Liver (tissue), 8 donors: ENCODE measurements at regions not wholly inside any gene's neighbourhood (a gene's known extent, or its start where the extent isn't known, plus 50 kb on each side); places are given as distances from the start of the nearest gene placed in this dataset.

Experiments
- DNase-seq: peaks from one replicate; pipeline ENCODE4 v3.0.0-alpha.2; 2017; ENCODE audit warnings: low spot score
- H3K27ac ChIP-seq, 2 donors: one replicate each; pipeline ENCODE4 v1.7.0; 2013; ENCODE audit warnings: inconsistent platforms in 2 of 2, low read length in 2 of 2, control low read depth in 1 of 2, low read depth in 1 of 2, mild to moderate bottlenecking in 1 of 2
- H3K27me3 ChIP-seq, 4 donors: one replicate each; pipeline versions ENCODE4 v1.6.1 to v1.7.0; 2013; ENCODE audit warnings: low read length in 3 of 4, inconsistent platforms in 1 of 4, mild to moderate bottlenecking in 1 of 4, moderate library complexity in 1 of 4; ENCODE audit not compliant: control insufficient read depth in 4 of 4, insufficient read depth in 4 of 4
- H3K36me3 ChIP-seq, 4 donors: one replicate each; pipeline versions ENCODE4 v1.6.1 to v1.7.0; 2013; ENCODE audit warnings: low read length in 3 of 4, mild to moderate bottlenecking in 3 of 4, low read depth in 1 of 4, moderate library complexity in 1 of 4; ENCODE audit not compliant: control insufficient read depth in 4 of 4, insufficient read depth in 3 of 4
- H3K4me1 ChIP-seq, 4 donors: one replicate each; pipeline versions ENCODE4 v1.6.1 to v1.7.0; 2013; ENCODE audit warnings: low read length in 3 of 4, mild to moderate bottlenecking in 3 of 4, moderate library complexity in 1 of 4; ENCODE audit not compliant: control insufficient read depth in 4 of 4, insufficient read depth in 4 of 4
- H3K4me3 ChIP-seq, 3 donors: one replicate each; pipeline versions ENCODE4 v1.6.1 to v1.7.0; 2013; ENCODE audit warnings: low read length in 3 of 3, control low read depth in 1 of 3, low read depth in 1 of 3, mild to moderate bottlenecking in 1 of 3
- H3K9ac ChIP-seq, 2 donors: one replicate each; pipeline ENCODE4 v1.7.0; 2013; ENCODE audit warnings: low read length in 2 of 2, mild to moderate bottlenecking in 2 of 2, moderate library complexity in 2 of 2, control low read depth in 1 of 2, low read depth in 1 of 2
- H3K9me3 ChIP-seq, 4 donors: one replicate each; pipeline versions ENCODE4 v1.6.1 to v1.7.0; 2013; ENCODE audit warnings: low read length in 3 of 4; ENCODE audit not compliant: control insufficient read depth in 4 of 4
- CTCF ChIP-seq: fragments of 150-350 bp; IDR thresholded peaks from 2 replicates; pipeline ENCODE4 v1.5.1; 2017; ENCODE audit warnings: improper control_type of control experiment, low read depth, low read length; ENCODE audit not compliant: missing input control
- EGR1 ChIP-seq, 2 donors: IDR thresholded peaks; 2 replicates each; pipeline ENCODE4 v1.6.1; 2016 to 2018; ENCODE audit warnings: antibody characterized with exemption in 2 of 2, low read depth in 2 of 2
- FOXA1 ChIP-seq: IDR thresholded peaks from 2 replicates; pipeline ENCODE4 v1.6.1; 2016; ENCODE audit warnings: antibody characterized with exemption
- FOXA2 ChIP-seq: IDR thresholded peaks from 2 replicates; pipeline ENCODE4 v1.6.1; 2016; ENCODE audit warnings: antibody characterized with exemption
- GABPA ChIP-seq, 2 donors: IDR thresholded peaks in 1 of 2; conservative IDR thresholded peaks in 1 of 2; 2 replicates each; pipeline ENCODE4 v1.6.1; 2016; ENCODE audit warnings: antibody characterized with exemption in 2 of 2, mild to moderate bottlenecking in 1 of 2, moderate library complexity in 1 of 2
- HNF4G ChIP-seq: IDR thresholded peaks from 2 replicates; pipeline ENCODE4 v1.6.1; 2016; ENCODE audit warnings: antibody characterized with exemption
- JUND ChIP-seq, 2 donors: IDR thresholded peaks; 2 replicates each; pipeline ENCODE4 v1.6.1; 2016; ENCODE audit warnings: antibody characterized with exemption in 2 of 2
- MAX ChIP-seq: IDR thresholded peaks from 2 replicates; pipeline ENCODE4 v1.6.1; 2016; ENCODE audit warnings: antibody characterized with exemption
- NR2F2 ChIP-seq: IDR thresholded peaks from 2 replicates; pipeline ENCODE4 v1.6.1; 2016; ENCODE audit warnings: antibody characterized with exemption
- RAD21 ChIP-seq, 2 donors: IDR thresholded peaks; 2 replicates each; pipeline ENCODE4 v1.6.1; 2016; ENCODE audit warnings: antibody characterized with exemption in 2 of 2, mild to moderate bottlenecking in 2 of 2
- REST ChIP-seq: IDR thresholded peaks from 2 replicates; pipeline ENCODE4 v1.6.1; 2016; ENCODE audit warnings: antibody characterized with exemption, mild to moderate bottlenecking
- RXRA ChIP-seq, 2 donors: IDR thresholded peaks; 2 replicates each; pipeline ENCODE4 v1.6.1; 2017 to 2018; ENCODE audit warnings: antibody characterized with exemption in 2 of 2, mild to moderate bottlenecking in 1 of 2
- SP1 ChIP-seq: IDR thresholded peaks from 2 replicates; pipeline ENCODE4 v1.6.1; 2018; ENCODE audit warnings: antibody characterized with exemption, mild to moderate bottlenecking
- TAF1 ChIP-seq: conservative IDR thresholded peaks from 2 replicates; pipeline ENCODE4 v1.6.1; 2016; ENCODE audit warnings: antibody characterized with exemption, mild to moderate bottlenecking
- YY1 ChIP-seq: IDR thresholded peaks from 2 replicates; pipeline ENCODE4 v1.6.1; 2016; ENCODE audit warnings: antibody characterized with exemption, mild to moderate bottlenecking
- WGBS: extraction: QIAGEN DNeasy Blood & Tissue Kit; methylation state at CpG from one replicate; pipeline ENCODE4 v1.1.7; 2013; 5-methylcytosine and 5-hydroxymethylcytosine counted together
- TF ChIP-seq, protein P1 (sequence below): IDR thresholded peaks from 2 replicates; pipeline ENCODE4 v1.6.1; 2016; ENCODE audit warnings: antibody characterized with exemption
- TF ChIP-seq, protein P2 (sequence below): IDR thresholded peaks from 2 replicates; pipeline ENCODE4 v1.6.1; 2016; ENCODE audit warnings: antibody characterized with exemption
- donor health status: healthy.
- donor health status: healthy.
- donor health status: healthy.
- donor health status: healthy.
- donor health status: healthy.

DNA sequence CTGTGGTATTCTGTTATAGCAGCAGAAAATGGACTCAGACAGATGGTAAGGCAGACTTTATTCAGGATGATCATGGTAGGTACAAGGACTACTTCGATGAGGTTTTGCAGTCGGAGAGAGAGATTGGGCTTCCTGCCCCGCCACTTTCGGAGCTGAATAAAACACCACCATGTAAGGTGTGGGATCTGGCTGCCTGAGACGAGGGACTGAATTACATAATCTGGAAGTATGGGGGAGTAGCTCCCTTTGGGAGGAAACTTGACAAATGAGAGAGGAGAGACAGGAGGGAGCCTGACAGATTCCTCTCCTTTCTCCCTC is 255.5 kb upstream of the GATB start:
- H3K27me3 ChIP-seq, result no peaks in the 10 kb centered on the region
- DNase-seq, result no peak
- WGBS, result 83% methylated on average over 5 of the region's 5 CpGs
- no peaks in the 10 kb centered on the region for H3K4me1 ChIP-seq
- H3K9me3 ChIP-seq, result peaks cover 0 to 3% (median 1%) of the 10 kb centered on the region in 4 donors
- no peak overlapping the region for H3K27ac ChIP-seq
- TF ChIP-seq HNF4G (no peak), RXRA (IDR thresholded peaks at IDR 0.05) (no peak), RAD21 (IDR thresholded peaks at IDR 0.05) (no peak), CTCF (no peak), JUND (IDR thresholded peaks at IDR 0.05) (no peak), FOXA1 (no peak), YY1 (no peak), GABPA (IDR thresholded peaks at IDR 0.05 in 1 of 2, conservative IDR thresholded peaks at IDR 0.05 in 1 of 2) (no peak), FOXA2 (no peak), SP1 (no peak), EGR1 (IDR thresholded peaks at IDR 0.05; ENCODE audit: low read depth in 2 of 2) (no peak), NR2F2 (no peak), REST (no peak), TAF1 (no peak)
- TF ChIP-seq, protein P1, sequence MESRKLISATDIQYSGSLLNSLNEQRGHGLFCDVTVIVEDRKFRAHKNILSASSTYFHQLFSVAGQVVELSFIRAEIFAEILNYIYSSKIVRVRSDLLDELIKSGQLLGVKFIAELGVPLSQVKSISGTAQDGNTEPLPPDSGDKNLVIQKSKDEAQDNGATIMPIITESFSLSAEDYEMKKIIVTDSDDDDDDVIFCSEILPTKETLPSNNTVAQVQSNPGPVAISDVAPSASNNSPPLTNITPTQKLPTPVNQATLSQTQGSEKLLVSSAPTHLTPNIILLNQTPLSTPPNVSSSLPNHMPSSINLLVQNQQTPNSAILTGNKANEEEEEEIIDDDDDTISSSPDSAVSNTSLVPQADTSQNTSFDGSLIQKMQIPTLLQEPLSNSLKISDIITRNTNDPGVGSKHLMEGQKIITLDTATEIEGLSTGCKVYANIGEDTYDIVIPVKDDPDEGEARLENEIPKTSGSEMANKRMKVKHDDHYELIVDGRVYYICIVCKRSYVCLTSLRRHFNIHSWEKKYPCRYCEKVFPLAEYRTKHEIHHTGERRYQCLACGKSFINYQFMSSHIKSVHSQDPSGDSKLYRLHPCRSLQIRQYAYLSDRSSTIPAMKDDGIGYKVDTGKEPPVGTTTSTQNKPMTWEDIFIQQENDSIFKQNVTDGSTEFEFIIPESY, result no peak
- TF ChIP-seq, protein P2, sequence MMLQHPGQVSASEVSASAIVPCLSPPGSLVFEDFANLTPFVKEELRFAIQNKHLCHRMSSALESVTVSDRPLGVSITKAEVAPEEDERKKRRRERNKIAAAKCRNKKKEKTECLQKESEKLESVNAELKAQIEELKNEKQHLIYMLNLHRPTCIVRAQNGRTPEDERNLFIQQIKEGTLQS, result no peak
- no peak overlapping the region for H3K4me3 ChIP-seq
- H3K36me3 ChIP-seq, result no peaks in the 10 kb centered on the region
- no peak overlapping the region for H3K9ac ChIP-seq

- no peaks in the 10 kb centered on the region for H3K4me1 ChIP-seq
- H3K27ac ChIP-seq, result no peak overlapping the region
- H3K4me3 ChIP-seq, result no peak overlapping the region
- DNase-seq, result no peak
- peaks cover 0 to 3% (median 1%) of the 10 kb centered on the region in 4 donors for H3K9me3 ChIP-seq
- TF ChIP-seq EGR1 (IDR thresholded peaks at IDR 0.05; ENCODE audit: low read depth in 2 of 2) (no peak), MAX (no peak), HNF4G (no peak), RXRA (IDR thresholded peaks at IDR 0.05) (no peak), FOXA2 (no peak)
- H3K27me3 ChIP-seq, result no peaks in the 10 kb centered on the region
- H3K9ac ChIP-seq, result no peak overlapping the region
- no peaks in the 10 kb centered on the region for H3K36me3 ChIP-seq
- WGBS, result 84% methylated on average over 11 of the region's 11 CpGs
These were observed 254.9 kb upstream of the GATB start for GRCh38 chr4:152015597-152016302.
